HCT116 (cell line): ENCODE measurements at regions not wholly inside any gene's neighbourhood (a gene's known extent, or its start where the extent isn't known, plus 50 kb on each side); places are given as distances from the start of the nearest gene placed in this dataset.

ENCODE experiments used
- ATAC-seq: fragments of 200-7000 bp; cut with Tn5 transposase; 2 replicates; pipeline ENCODE4 v1.9.1; 2020; ENCODE audit warnings: mild to moderate bottlenecking, moderate library complexity
- BruUV-seq: library from RNA; stranded (reverse); fragments of 400-500 nt; replicated peaks from 2 replicates; lab custom pipeline; 2021; lab: Mats Ljungman, UMichigan
- CTCF ChIA-PET: fragments of 300-600 bp; sonication (Branson Sonifier 250); formaldehyde crosslinking; loops from one replicate; lab custom pipeline; 2021; ENCODE audit warnings: antibody characterized with exemption; lab: Charles Lee
- POLR2A ChIA-PET: fragments of 300-600, 350-600 bp; sonication (Branson Sonifier 250); formaldehyde crosslinking; loops from one replicate; lab custom pipeline; 2021; ENCODE audit warnings: antibody characterized with exemption; lab: Charles Lee
- RAD21 ChIA-PET, 2 experiments: fragments of 300-600 bp; sonication (Branson Sonifier 250); formaldehyde crosslinking; loops; one replicate each; lab custom pipeline; 2023; ENCODE audit warnings: low total read pairs in 2 of 2; ENCODE audit not compliant: uncharacterized antibody in 2 of 2, unreplicated experiment in 2 of 2, low non-redundant PET in 1 of 2; lab: Charles Lee
- DNase-seq: peaks from one replicate; pipeline ENCODE4 v3.0.0-alpha.2; 2010; ENCODE audit warnings: low read depth, low spot score
- H2AFZ ChIP-seq: fragments of 200-600 bp; shearing (Covaris generic), sonication (generic); 2 replicates; pipeline ENCODE4 v1.6.1; 2017; ENCODE audit warnings: low read depth, mixed run types, mixed read lengths, antibody characterized with exemption, low read length; ENCODE audit not compliant: poor library complexity, severe bottlenecking
- H3K27ac ChIP-seq: 2 replicates; pipeline ENCODE4 v1.5.1; 2012; ENCODE audit warnings: low read depth, low read length
- H3K27me3 ChIP-seq: fragments of 200-600 bp; sonication (generic); 2 replicates; pipeline ENCODE4 v1.6.1; 2016; ENCODE audit warnings: mixed run types, low read length, mixed read lengths; ENCODE audit not compliant: insufficient read depth
- H3K36me3 ChIP-seq, 2 experiments: fragments of 200-500 bp in 1 of 2; fragments of 200-600 bp in 1 of 2; sonication (Bioruptor generic) in 1 of 2; sonication (generic) in 1 of 2; 2 replicates each; pipeline versions ENCODE4 v1.5.1 to v1.6.1; 2014 to 2016; ENCODE audit warnings: low read length in 2 of 2, inconsistent platforms in 1 of 2, mixed read lengths in 1 of 2, mixed run types in 1 of 2; ENCODE audit not compliant: insufficient read depth in 2 of 2, control insufficient read depth in 1 of 2
- H3K4me1 ChIP-seq, 2 experiments: fragments of 200-600 bp in 1 of 2; sonication (generic) in 1 of 2; 2 replicates each; pipeline versions ENCODE4 v1.5.1 to v1.6.1; 2012 to 2017; ENCODE audit warnings: low read length in 2 of 2, inconsistent platforms in 1 of 2, mild to moderate bottlenecking in 1 of 2, mixed read lengths in 1 of 2, mixed run types in 1 of 2, moderate library complexity in 1 of 2; ENCODE audit not compliant: insufficient read depth in 2 of 2, control insufficient read depth in 1 of 2
- H3K4me2 ChIP-seq: fragments of 200-600 bp; sonication (generic); 2 replicates; pipeline ENCODE4 v1.6.1; 2017; ENCODE audit warnings: mixed run types, low read length, mixed read lengths
- H3K4me3 ChIP-seq, 2 experiments: fragments of 200-600 bp in 1 of 2; sonication (generic) in 1 of 2; replicated peaks in 1 of 2; 2 replicates each; pipeline ENCODE4 v1.5.1; 2011 to 2016; ENCODE audit warnings: low read length in 2 of 2, control low read depth in 1 of 2, low read depth in 1 of 2, mild to moderate bottlenecking in 1 of 2, mixed read lengths in 1 of 2, mixed run types in 1 of 2
- H3K79me2 ChIP-seq: fragments of 200-600 bp; sonication (generic); 2 replicates; pipeline ENCODE4 v1.6.1; 2017; ENCODE audit warnings: mild to moderate bottlenecking, mixed run types, low read length, moderate library complexity, mixed read lengths; ENCODE audit not compliant: insufficient read depth
- H3K9ac ChIP-seq: fragments of 200-600 bp; sonication (generic); 2 replicates; pipeline ENCODE4 v1.6.1; 2016; ENCODE audit warnings: low read length, mixed read lengths
- H3K9me2 ChIP-seq: fragments of 200-600 bp; sonication (generic), shearing (Covaris generic); 2 replicates; pipeline ENCODE4 v1.6.1; 2017; ENCODE audit warnings: mixed run types, mild to moderate bottlenecking, moderate library complexity; ENCODE audit not compliant: insufficient read depth
- H3K9me3 ChIP-seq, 2 experiments: fragments of 200-500 bp in 1 of 2; fragments of 200-600 bp in 1 of 2; sonication (Bioruptor generic) in 1 of 2; sonication (generic) in 1 of 2; 2 replicates each; pipeline ENCODE4 v1.6.1; 2014 to 2017; ENCODE audit warnings: low read length in 2 of 2, mixed read lengths in 2 of 2, inconsistent platforms in 1 of 2, low read depth in 1 of 2, mild to moderate bottlenecking in 1 of 2, mixed run types in 1 of 2, moderate library complexity in 1 of 2; ENCODE audit not compliant: control insufficient read depth in 1 of 2, insufficient read depth in 1 of 2
- H4K20me1 ChIP-seq: fragments of 200-600 bp; sonication (generic), shearing (Covaris generic); 2 replicates; pipeline ENCODE4 v1.6.1; 2017; ENCODE audit warnings: mixed run types, mild to moderate bottlenecking, moderate library complexity; ENCODE audit not compliant: insufficient read depth
- ATF3 ChIP-seq: IDR thresholded peaks from 2 replicates; pipeline ENCODE4 v1.6.1; 2012
- CBX3 ChIP-seq: IDR thresholded peaks from 2 replicates; pipeline ENCODE4 v1.6.1; 2012; ENCODE audit warnings: low read depth
- CTCF ChIP-seq, 3 experiments: fragments of 200-600 bp in 1 of 3; sonication (generic) in 1 of 3; IDR thresholded peaks in 2 of 3; conservative IDR thresholded peaks in 1 of 3; 2 replicates each; pipeline ENCODE4 v1.5.1; 2012 to 2017; ENCODE audit warnings: low read depth in 2 of 3, low read length in 2 of 3, antibody characterized with exemption in 1 of 3, borderline replicate concordance in 1 of 3, control low read depth in 1 of 3, mild to moderate bottlenecking in 1 of 3, mixed read lengths in 1 of 3, mixed run types in 1 of 3, moderate library complexity in 1 of 3; ENCODE audit not compliant: insufficient read depth in 1 of 3
- EGR1 ChIP-seq: IDR thresholded peaks from 2 replicates; pipeline ENCODE4 v1.6.1; 2012; ENCODE audit warnings: low read depth
- ELF1 ChIP-seq: IDR thresholded peaks from 2 replicates; pipeline ENCODE4 v1.6.1; 2012; ENCODE audit warnings: low read depth, borderline replicate concordance
- EZH2 ChIP-seq: fragments of 200-600 bp; sonication (generic); IDR thresholded peaks from 2 replicates; pipeline ENCODE4 v1.6.1; 2017; ENCODE audit warnings: antibody characterized with exemption, mixed run types
- EZH2phosphoT487 ChIP-seq: fragments of 200-600 bp; IDR thresholded peaks from 2 replicates; pipeline ENCODE4 v1.6.1; 2018; ENCODE audit warnings: antibody characterized with exemption, borderline replicate concordance
- JUND ChIP-seq: IDR thresholded peaks from 2 replicates; pipeline ENCODE4 v1.6.1; 2012
- MAX ChIP-seq: IDR thresholded peaks from 2 replicates; pipeline ENCODE4 v1.6.1; 2012
- POLR2A ChIP-seq: IDR thresholded peaks from 2 replicates; pipeline ENCODE4 v1.7.0; 2011; ENCODE audit warnings: borderline replicate concordance; ENCODE audit not compliant: insufficient read depth, insufficient read length; ENCODE audit errors: extremely low read depth
- POLR2AphosphoS5 ChIP-seq: IDR thresholded peaks from 2 replicates; pipeline ENCODE4 v1.6.1; 2011; ENCODE audit warnings: mild to moderate bottlenecking, low read depth, low read length, moderate library complexity
- RAD21 ChIP-seq: IDR thresholded peaks from 2 replicates; pipeline ENCODE4 v1.6.1; 2012; ENCODE audit warnings: low read depth, mild to moderate bottlenecking
- REST ChIP-seq: IDR thresholded peaks from 2 replicates; pipeline ENCODE4 v1.6.1; 2012; ENCODE audit warnings: low read depth
- SIN3A ChIP-seq: IDR thresholded peaks from 2 replicates; pipeline ENCODE4 v1.6.1; 2012; ENCODE audit warnings: low read depth
- SP1 ChIP-seq: IDR thresholded peaks from 2 replicates; pipeline ENCODE4 v1.6.1; 2012; ENCODE audit warnings: low read depth
- SRF ChIP-seq: IDR thresholded peaks from 2 replicates; pipeline ENCODE4 v1.6.1; 2012; ENCODE audit warnings: low read depth
- YY1 ChIP-seq: IDR thresholded peaks from 2 replicates; pipeline ENCODE4 v1.6.1; 2011; ENCODE audit warnings: low read length, low read depth, moderate library complexity, mild to moderate bottlenecking; ENCODE audit not compliant: insufficient replicate concordance; ENCODE audit errors: extremely low read depth
- ZFX ChIP-seq: fragments of 450-650 bp; IDR thresholded peaks from 2 replicates; pipeline ENCODE4 v1.6.1; 2017
- intact Hi-C: fragments of 100-400 bp; cut with micrococcal nuclease; formaldehyde crosslinking; loops from 2 replicates; pipeline ENCODE4 v1.10.0; 2022

- no peak for TF ChIP-seq EZH2phosphoT487
- no peak for TF ChIP-seq ZFX
- no peak for TF ChIP-seq CBX3
- no peak for TF ChIP-seq SP1
- TF ChIP-seq YY1 = no peak
- POLR2A ChIA-PET = no interaction called here
- CTCF ChIA-PET = no interaction called here
- Histone ChIP-seq H3K4me3 (no peak overlapping the region), H3K79me2 (no peaks in the 10 kb centered on the region), H4K20me1 (no peaks in the 10 kb centered on the region), H2AFZ (no peak overlapping the region), H3K36me3 (no peaks in the 10 kb centered on the region), H3K9ac (no peak overlapping the region), H3K27me3 (no peaks in the 10 kb centered on the region), H3K9me3 (no peaks in the 10 kb centered on the region), H3K4me1 (peaks cover 0 to 13% of the 10 kb centered on the region in 2 experiments; a peak in 2 of 4 replicates), H3K9me2 (no peaks in the 10 kb centered on the region), H3K27ac (no peak overlapping the region), H3K4me2 (no peak overlapping the region)
- DNase-seq (no peak), ATAC-seq (no peak)
- intact Hi-C loops = no loop called here
- RAD21 ChIA-PET = no interaction called here
- no TSS peak for BruUV-seq
Observed at GRCh38 chr3:41138601-41139000, 60.7 kb upstream of the CTNNB1 start.

- no peaks in the 10 kb centered on the region for H3K79me2 ChIP-seq
- H3K4me3 ChIP-seq = no peak overlapping the region
- DNase-seq = no peak
- H3K9ac ChIP-seq = no peak overlapping the region
- H3K27me3 ChIP-seq = no peaks in the 10 kb centered on the region
- RAD21 ChIA-PET = no interaction called here
- H3K27ac ChIP-seq = no peak overlapping the region
- CTCF ChIA-PET = no interaction called here
- POLR2A ChIA-PET = no interaction called here
- H3K4me1 ChIP-seq = peaks cover 0 to 13% of the 10 kb centered on the region in 2 experiments; a peak in 2 of 4 replicates
- no peaks in the 10 kb centered on the region for H3K36me3 ChIP-seq
- no TSS peak for BruUV-seq
- no peaks in the 10 kb centered on the region for H3K9me3 ChIP-seq
- no peaks in the 10 kb centered on the region for H4K20me1 ChIP-seq
- H3K9me2 ChIP-seq = no peaks in the 10 kb centered on the region
- no peak overlapping the region for H2AFZ ChIP-seq
- intact Hi-C loops = no loop called here
- no peak for ATAC-seq
- H3K4me2 ChIP-seq = no peak overlapping the region
- TF ChIP-seq EGR1 = no peak
- no peak for TF ChIP-seq CTCF (IDR thresholded peaks at IDR 0.05 in 2 of 3, conservative IDR thresholded peaks at IDR 0.05 in 1 of 3; ENCODE audit: borderline replicate concordance in 1 of 3, insufficient read depth in 1 of 3, low read depth in 2 of 3, low read length in 2 of 3)
- no peak for TF ChIP-seq ATF3
- TF ChIP-seq JUND = no peak
- no peak for TF ChIP-seq REST
- no peak for TF ChIP-seq RAD21
- TF ChIP-seq MAX = no peak
- TF ChIP-seq ZFX = no peak
- no peak for TF ChIP-seq SRF
- no peak for TF ChIP-seq POLR2AphosphoS5
- no peak for TF ChIP-seq POLR2A
- no peak for TF ChIP-seq YY1
- TF ChIP-seq EZH2 = no peak
- no peak for TF ChIP-seq ELF1
- no peak for TF ChIP-seq SIN3A
Observed at GRCh38 chr3:41140242-41140641, 59.1 kb upstream of the CTNNB1 start.
